ENCODE measurements at regions not wholly inside any gene's neighbourhood (a gene's known extent, or its start where the extent isn't known, plus 50 kb on each side); places are given as distances from the start of the nearest gene placed in this dataset.

- no peak for TF ChIP-seq CTCF (conservative IDR thresholded peaks at IDR 0.05 in 1 of 2, IDR thresholded peaks at IDR 0.05 in 1 of 2; ENCODE audit: low read depth in 1 of 2, low read length in 2 of 2)
- no peak for TF ChIP-seq EZH2 (IDR thresholded peaks at IDR 0.05; ENCODE audit: low read length, missing control alignments)
Observed at GRCh38 chr11:113571531-113571930, 96.3 kb upstream of the DRD2 start.

All from fibroblast of lung (primary cell).